GM18502 (cell line): ENCODE measurements at regions not wholly inside any gene's neighbourhood (a gene's known extent, or its start where the extent isn't known, plus 50 kb on each side); places are given as distances from the start of the nearest gene placed in this dataset.

Source experiments
- ATAC-seq: cut with Tn5 transposase; IDR thresholded peaks from one replicate; pipeline ENCODE4 v1.9.1; 2021; ENCODE audit warnings: mild to moderate bottlenecking; ENCODE audit not compliant: unreplicated experiment, poor library complexity

DNA sequence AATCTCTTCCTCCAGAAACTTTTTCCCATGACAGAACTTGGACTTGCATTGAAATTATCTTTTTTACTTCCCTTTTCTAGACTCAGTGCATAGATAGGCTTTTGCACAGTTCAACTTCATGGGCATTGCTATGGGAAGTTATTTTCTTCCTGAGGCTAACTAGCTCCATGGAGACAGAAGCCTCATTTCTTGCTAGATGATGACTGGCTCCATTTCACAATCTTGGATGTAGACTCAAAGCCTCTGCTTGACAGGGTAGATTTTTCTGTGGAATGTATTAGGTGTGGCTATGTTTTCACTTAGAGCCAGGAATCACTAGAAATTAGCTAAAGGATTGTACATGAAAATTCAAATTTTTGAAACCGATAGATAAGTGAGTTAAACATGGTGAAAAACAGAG is 884.1 kb upstream of the MGAT4C start:
- ATAC-seq: no peak

DNA sequence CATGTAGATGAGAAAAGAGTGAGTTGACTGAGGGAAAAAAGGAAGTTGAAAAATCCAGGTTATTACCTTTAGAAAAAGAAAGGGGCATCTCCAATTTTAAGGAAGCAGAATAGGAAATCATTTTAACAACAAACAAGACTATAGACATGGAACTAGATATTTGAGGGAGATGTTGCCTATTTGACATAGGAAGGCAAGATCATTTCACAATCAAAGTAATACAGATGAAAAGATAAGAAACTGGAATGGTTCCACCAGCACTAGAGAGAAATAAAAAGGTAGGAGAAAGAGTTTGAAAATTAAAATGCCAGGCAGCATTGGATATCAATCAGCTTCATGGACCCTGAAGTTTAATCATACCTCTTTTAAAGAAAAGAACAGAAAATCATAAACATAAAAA is 881.0 kb upstream of the MGAT4C start:
- no peak for ATAC-seq

DNA sequence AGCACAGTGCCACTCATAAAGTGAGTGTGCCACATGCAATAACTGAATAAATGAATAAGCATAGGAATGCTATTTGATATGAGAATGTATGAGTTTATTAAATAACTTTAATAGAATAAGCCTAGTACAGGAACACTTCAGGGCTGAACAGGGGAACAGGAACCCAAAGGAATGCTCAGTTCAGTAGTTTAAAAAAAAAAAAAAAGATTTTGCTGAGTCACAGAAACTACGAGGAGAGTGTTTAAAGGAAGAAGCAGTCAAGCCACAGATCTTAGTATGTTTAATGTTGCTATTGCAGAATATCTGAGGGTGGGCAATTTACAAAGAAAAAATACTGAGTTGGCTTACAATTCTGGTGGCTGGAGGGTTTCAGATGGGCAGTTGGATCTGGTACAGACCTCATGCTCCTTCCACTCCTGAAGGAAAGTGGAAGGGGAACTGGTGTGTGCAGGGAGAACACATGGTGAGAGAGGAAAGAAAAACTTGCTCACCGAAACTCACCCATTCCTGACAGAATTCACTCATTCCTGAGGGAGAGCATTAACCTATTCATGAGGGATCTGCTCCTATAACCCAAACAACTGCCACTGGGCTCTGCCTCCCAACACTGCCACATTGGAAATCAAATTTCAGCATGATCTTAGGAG is 880.3 kb upstream of the MGAT4C start:
- ATAC-seq: no peak

DNA sequence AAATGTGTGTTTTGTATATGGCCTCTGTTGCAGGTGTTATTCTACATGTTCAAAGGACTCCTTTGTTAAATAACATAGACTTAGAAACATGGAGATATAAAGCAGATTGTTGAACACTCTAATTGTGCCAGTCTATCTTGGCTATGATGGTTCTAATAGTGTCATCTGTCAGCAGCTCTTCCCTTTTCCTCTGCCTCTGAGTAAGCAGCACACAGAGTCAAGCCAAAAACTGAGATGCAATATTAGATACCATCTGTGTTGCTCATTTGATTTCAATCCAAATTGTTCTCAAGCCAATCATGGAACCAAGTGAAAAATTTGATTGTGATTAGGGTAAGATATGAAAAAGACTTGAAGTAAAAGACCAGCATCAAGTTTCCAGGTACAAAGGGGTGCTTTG is 871.1 kb upstream of the MGAT4C start:
- ATAC-seq: no peak

DNA sequence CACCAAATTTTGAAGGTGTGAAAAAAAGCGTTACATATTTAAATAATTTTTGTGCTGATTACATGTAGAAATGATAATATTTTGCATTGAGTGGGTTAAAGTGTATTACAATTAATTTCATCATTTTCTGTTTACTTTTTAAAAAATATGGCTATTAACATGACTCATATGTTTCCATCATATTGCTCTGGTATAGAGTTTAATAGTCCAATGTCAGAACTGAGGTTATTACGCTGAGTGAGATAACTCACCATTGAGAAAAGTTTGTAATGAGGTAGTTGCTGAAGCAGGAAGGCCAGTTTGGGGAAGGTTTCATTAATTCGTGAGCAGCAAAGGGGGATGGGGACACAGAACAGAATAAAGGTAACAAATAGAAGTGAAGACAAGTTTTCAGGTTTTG is 865.7 kb upstream of the MGAT4C start:
- ATAC-seq: no peak

DNA sequence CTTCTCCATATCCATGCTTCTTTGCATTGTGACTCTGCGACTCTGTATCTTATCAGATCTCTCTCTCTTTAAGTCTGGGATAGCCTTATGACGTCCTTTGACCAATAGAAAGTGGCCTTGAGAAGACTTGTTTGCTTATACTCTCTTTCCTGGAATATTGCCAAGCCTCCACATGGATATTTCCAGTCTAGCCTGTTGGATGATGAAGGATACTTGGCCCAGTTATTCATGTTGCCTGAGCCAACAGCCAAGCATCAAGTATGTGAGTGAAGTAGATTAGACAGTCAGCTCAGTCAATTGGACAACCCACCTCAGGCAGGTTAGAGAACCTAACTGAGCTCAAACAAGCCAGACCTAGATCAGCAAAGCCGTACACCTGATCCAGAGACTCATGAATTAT is 864.2 kb upstream of the MGAT4C start:
- ATAC-seq: no peak

DNA sequence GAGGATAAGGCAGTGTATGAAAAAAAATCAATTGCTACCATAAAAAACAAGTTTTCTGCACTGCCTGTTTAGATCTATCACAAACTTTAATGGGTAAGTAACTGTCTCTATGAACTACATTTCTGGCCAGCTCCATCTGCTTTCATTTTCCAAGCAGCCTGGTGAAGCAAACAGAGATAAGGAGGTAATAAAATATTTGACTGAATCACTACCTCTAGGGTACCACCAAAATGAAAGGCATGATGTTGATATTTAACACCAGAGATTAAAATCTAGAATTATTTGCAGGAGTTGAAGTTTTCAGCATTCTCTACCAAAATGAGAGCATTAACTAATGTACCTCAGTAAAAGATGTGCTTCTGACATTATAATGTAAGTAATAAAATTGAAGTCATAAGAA is 863.5 kb upstream of the MGAT4C start:
- no peak for ATAC-seq

DNA sequence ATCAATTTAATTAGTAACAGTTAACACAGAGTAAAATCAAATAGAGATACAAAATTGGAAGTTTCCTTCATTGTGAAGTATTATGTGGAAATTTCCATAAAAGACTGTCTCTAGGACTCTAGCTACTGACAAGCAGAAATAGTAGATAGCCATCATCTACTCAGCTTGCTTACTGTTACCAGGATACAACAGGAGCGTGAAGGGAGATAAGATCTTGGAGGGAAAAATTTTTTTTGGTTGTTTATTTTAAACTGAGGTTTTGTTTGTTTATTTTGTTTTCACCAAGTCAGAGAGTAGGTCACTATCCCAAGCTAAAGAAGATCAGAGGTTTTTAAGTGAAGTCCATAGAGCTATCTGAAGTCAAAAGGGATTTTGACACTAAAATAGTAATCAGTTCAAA is 861.3 kb upstream of the MGAT4C start:
- no peak for ATAC-seq

DNA sequence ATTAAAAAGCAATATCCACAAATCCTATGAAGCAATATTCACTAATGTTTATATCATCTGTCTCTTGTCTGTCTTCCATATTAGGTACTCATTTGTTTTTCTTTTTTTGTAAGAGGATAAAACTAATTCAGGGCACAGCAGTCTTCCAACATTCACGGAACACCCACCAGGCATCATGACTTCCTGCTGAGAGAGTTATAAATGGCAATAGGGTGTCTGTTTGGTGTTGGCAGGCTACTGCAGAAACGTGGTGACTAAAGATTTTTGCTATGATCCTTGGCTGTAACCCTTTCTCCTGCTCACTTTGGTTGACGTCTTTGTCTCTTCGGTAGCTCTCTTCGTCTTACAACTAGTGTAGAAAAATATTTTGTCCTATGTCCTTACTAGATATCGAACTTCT is 860.6 kb upstream of the MGAT4C start:
- no peak for ATAC-seq

DNA sequence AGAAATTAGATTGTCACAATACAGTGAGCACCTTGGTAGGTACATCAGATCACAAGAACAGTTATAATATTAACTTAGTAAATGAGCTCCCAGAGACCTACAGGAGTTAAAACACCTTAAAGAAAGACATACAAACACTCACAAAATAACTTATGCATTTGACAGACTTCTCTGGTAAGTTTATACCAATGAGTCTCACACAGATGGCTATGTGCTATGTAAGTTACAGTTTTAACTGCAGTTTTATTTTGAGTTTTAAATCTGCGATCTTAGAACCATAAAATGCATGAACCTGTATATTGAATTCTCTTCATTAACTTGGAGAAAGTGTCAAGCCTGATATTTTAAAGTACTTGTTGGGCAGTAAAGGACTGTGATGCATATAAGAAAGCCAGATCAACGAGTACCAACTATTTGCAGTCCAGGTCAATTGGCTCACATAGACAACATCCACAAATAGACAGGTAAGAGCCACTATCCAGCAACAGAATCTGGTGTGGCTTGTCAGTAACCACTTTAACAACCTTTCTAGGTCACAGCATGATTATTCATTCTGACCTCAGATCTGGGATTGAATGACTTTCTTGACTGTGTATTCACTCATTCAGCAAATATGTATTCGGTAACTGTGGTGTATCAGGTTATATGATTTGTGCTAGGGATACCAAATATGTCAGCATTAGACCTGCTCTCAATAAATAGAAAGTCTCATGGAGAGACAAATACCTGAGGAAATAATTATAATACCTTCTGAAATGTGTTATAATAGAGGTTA is 856.6 kb upstream of the MGAT4C start:
- no peak for ATAC-seq

DNA sequence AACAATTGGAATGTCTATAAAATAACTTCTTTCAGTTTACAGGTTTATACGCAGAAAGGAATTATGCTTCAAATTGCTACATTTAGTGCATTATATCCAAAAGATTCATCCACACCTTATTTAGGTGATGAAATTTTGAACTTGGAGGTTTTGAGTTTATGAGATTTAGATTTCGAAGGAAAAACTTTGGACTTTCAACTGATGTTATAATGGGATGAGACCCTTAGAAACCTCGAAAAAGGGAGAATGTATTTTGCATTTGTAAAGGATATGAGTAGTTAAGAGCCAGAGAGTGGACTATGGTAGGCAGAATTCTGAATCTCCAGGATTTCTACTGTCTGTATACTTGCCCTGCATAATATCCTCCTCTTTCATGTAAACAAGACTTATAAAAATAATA is 851.6 kb upstream of the MGAT4C start:
- no peak for ATAC-seq

DNA sequence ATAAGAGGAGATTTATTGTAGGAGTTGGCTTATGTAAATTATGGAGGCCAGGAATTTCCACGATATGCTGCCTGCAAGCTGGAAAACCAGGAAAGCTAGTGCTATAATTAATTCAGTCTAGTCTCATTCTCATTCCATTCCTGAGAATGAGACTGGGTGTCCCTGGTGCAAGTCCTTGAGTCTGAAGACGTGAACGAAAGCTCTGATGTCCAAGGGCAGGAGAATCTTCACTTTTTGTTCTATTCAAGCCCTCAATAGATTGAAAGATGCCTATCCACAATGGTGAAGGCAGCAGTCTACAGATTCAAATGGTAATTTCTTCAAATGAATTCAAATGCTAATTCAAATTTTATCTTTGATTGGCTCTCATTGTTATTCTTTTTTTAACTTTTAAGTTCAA is 851.1 kb upstream of the MGAT4C start:
- no peak for ATAC-seq

DNA sequence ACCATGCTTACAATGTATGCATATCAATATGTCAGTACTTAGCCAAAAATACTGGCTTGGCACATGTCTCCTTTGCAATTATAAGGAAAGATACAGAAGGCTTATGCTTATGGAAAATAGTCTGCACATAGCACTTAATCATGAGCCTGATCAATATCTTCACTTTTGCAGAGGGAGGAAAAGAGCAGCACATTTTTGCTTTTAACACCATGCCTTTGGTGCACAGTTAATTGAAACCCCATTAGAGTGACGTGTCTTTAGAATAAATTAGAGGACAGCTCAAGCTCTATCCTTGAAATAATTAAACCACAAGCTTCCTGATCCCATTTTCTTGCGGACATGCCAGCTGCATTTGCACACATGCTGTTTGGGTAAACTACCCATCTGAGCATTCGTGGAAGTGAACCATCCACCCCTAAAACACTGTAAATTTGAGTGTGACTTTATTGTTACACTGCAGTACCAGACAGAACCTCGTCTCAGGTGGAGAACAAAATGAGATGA is 839.9 kb upstream of the MGAT4C start:
- no peak for ATAC-seq

DNA sequence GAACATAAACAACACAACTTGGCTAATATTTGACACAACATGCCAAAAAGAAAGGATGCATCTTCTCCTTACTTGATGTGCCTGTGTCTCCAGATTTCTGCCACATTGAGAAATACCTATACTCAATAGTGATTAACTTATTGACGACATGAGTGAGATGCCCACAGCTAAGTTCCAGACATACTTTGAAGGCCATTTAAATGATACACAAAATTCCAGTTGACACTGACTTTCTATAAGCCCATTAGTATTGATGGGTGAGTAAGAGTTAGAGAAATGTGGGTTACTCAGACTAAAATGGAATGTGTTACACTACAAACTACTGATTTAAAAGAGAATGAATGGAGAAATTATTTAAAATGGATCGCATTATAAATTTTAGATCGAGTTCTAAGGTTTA is 838.2 kb upstream of the MGAT4C start:
- ATAC-seq: no peak

DNA sequence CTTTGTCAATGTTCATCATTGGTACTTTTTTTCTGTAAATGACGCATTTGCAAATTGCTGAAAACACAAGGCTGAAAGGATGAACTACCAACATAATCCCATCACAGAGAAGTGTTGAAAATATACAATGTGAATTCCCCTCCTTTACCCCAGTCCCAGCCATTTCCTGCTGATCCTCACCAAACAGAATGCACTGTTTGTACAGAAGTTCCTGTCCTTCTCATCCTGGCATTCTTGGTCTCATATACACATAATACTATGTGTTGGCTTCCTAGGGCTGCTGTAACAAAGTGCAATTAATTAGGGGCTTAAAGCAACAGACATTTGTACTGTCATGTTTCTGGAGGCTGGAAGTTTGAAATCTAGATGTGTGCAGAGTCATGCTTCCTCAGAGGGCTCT is 836.2 kb upstream of the MGAT4C start:
- no peak for ATAC-seq

DNA sequence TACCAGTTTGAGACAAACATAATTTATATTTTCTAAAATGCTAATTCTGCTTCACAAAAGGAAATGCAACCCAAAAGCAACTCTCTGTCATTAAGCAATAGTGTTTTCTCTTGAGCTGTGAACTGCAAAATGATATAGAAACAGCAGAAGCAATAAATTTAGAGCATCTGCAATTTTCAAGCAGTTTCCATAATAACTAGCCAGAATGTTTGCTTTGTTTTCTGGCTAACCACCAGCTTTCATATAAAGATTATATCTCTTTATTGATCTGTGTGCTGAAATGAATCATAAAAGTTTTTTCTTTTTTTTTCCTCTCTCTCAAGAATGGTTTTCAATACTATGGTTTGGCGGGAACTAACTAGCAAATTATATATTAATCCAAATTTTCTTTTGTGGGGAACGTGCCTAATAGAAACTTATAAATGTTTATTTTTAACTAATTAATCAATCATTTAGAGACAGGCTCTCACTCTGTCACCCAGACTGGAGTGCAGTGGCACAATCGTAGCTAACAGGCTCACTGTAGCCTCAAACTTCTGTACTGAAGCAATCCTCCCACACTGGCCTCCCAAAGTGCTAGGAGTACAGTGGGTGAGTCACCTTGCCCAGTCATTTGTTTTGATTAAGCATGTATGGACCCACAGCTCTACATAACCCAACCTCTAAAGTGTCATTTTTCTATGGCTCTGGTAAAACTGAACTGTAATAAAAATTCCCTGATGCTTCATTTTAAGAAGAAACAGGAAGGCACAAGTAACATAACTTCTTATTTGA is 830.1 kb upstream of the MGAT4C start:
- no peak for ATAC-seq

DNA sequence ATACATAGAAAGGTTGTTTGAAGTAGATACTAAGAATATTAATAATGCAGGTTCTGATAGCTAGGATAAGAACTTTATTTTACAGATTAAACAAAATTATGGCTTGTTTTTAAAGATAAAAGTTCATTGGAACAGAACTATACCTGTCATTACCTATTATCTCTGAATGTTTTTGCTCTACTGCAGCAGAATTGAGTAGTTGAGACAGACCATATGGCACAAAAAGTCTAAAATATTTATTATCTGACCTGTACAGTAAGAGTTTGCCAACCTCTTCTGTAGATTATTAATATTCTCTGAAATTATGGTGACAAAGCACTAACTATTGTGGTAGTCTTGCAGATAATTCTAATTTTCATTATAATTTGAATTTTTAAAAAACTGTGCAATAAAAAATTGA is 829.1 kb upstream of the MGAT4C start:
- ATAC-seq: no peak

DNA sequence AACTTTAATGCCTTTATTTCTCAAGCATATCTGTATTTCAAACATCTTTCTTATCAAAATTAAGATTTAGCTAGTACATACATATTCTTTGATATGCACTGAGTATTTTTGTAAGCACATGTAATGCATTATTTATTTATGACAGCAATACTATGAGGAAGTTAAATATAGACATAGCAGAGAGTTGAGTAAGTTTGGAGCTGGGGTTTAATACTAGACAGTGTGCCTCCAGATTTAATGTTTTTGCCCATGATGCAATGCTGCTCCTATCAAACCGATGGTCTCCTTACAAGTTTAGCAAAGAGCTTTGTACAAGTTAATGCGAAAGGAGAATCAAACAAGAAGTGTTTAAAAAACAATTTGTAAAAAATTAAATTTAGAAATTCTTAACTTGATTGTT is 826.6 kb upstream of the MGAT4C start:
- ATAC-seq: no peak

DNA sequence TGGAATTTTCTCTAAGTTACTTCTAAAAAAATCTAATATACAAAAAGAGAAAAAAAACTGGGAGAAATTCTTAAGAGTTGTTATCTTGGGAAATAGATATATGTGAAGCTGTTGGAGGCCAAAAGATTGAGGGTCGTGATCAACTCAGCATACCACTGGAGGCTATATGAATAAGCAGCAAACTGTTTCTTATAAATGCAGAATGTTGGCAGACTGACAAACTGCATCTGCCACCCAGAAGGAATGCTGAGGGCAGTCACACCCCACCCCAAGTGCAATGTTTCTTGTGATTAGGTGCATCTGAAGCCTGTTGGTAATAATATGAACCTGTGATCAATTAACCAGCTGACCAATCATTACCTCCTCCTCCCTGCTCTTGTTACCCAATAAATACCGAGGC is 818.6 kb upstream of the MGAT4C start:
- no peak for ATAC-seq

DNA sequence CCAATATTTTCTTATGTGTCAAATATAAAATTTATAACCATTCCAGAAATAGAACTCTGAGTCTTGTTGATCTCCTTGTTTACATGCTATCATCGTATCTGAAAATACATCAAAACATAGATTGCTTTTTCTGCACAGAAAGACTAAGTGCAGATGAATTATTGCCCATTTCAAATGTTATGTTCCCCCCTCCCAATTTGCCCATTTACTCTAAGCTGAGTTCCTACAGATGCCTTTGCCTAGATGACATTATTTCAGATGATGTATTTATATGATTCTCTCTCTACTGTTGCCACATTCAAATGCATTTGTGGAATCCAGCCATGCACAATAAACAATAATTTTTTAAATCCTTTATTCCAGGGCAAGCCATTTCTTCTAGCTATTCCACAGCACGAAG is 810.1 kb upstream of the MGAT4C start:
- no peak for ATAC-seq

DNA sequence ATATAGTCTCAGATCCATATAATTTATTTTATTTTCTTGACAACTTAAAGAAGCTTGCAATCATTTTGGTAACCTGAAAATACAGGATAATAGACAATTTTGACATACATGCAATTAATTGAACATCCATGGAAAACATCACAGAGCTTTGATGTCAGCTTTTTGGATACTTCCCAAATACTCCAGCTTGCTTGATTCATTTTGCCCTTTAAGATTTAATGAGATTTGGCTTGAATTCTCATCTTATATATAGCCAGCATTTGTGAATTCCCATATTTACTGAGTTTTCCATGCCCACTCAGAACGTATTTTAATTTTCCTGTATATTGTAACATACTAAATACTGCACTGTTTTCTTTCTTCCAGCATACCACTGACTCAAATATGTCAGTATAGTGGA is 803.0 kb upstream of the MGAT4C start:
- ATAC-seq: no peak
